Breast epithelium (tissue), 3 donors: ENCODE measurements at regions not wholly inside any gene's neighbourhood (a gene's known extent, or its start where the extent isn't known, plus 50 kb on each side); places are given as distances from the start of the nearest gene placed in this dataset.

Experiments used
- POLR2AphosphoS5 ChIP-seq, 3 donors: sonication (generic); formaldehyde crosslinking; IDR thresholded peaks; one replicate each; pipeline ENCODE4 v1.6.1; 2017; ENCODE audit warnings: antibody characterized with exemption in 3 of 3
- TF ChIP-seq, protein P1 (sequence below), 3 donors: fragments of 450-650 bp; IDR thresholded peaks; one replicate each; pipeline ENCODE4 v1.5.1; 2016 to 2017; ENCODE audit warnings: antibody characterized with exemption in 3 of 3, mild to moderate bottlenecking in 3 of 3, moderate library complexity in 3 of 3

DNA sequence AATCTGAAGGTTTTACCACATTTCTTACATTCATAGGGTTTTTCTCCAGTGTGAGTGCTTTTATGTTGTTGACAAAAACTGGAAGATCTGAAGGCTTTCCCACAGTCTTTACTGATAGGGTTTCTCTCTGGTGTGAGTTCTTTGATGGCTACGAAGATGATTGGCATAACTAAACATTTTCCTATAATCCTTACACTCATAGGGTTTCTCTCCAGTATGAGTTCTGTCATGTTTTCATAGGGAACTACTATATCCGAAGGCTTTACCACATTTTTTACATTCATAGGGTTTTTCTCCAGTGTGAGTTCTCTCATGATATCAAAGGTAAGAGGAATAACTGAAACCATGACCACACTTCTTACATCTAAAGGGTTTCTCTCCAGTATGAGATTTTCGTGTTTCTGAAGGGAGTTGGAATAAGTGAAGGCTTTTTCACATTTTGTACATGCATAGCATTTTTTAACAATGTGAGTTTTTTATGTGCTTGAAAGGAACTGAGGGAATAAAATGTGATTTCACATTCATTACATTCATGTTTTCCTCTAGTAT, 1987.7 kb downstream of the TP53TG3F start:
- TF ChIP-seq, protein P1, sequence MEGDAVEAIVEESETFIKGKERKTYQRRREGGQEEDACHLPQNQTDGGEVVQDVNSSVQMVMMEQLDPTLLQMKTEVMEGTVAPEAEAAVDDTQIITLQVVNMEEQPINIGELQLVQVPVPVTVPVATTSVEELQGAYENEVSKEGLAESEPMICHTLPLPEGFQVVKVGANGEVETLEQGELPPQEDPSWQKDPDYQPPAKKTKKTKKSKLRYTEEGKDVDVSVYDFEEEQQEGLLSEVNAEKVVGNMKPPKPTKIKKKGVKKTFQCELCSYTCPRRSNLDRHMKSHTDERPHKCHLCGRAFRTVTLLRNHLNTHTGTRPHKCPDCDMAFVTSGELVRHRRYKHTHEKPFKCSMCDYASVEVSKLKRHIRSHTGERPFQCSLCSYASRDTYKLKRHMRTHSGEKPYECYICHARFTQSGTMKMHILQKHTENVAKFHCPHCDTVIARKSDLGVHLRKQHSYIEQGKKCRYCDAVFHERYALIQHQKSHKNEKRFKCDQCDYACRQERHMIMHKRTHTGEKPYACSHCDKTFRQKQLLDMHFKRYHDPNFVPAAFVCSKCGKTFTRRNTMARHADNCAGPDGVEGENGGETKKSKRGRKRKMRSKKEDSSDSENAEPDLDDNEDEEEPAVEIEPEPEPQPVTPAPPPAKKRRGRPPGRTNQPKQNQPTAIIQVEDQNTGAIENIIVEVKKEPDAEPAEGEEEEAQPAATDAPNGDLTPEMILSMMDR (IDR thresholded peaks at IDR 0.05) = no peak
- no peak for TF ChIP-seq POLR2AphosphoS5 (IDR thresholded peaks at IDR 0.05)
